ENCODE measurements at regions not wholly inside any gene's neighbourhood (a gene's known extent, or its start where the extent isn't known, plus 50 kb on each side); places are given as distances from the start of the nearest gene placed in this dataset.

DNA sequence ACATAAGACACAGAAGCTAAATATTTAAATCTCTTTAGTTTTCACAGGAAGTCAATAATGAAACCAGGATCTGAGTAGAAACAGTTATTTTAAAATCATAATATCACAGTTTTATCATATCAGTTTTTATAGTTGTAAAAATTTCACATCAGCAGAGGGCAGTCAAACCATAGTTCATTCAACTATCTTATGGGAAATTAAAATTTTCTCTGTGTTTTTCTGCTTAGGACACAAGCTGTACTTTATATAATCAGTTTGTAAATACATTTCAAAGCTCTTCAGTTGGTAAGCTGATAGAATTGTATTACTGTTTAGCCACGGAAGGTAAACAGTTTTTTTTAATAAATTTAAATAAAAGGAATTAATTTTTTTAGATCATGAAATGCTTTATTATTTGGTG lies 204.8 kb upstream of the NUDT6 start:
- intact Hi-C loops (cut with DNase I): no loop called here
- Histone ChIP-seq H3K4me1 (no peaks in the 10 kb centered on the region), H3K36me3 (no peaks in the 10 kb centered on the region), H3K27ac (no peak overlapping the region), H3K27me3 (no peaks in the 10 kb centered on the region), H3K9me3 (no peaks in the 10 kb centered on the region), H3K4me3 (no peak overlapping the region)
- TF ChIP-seq, protein P1, sequence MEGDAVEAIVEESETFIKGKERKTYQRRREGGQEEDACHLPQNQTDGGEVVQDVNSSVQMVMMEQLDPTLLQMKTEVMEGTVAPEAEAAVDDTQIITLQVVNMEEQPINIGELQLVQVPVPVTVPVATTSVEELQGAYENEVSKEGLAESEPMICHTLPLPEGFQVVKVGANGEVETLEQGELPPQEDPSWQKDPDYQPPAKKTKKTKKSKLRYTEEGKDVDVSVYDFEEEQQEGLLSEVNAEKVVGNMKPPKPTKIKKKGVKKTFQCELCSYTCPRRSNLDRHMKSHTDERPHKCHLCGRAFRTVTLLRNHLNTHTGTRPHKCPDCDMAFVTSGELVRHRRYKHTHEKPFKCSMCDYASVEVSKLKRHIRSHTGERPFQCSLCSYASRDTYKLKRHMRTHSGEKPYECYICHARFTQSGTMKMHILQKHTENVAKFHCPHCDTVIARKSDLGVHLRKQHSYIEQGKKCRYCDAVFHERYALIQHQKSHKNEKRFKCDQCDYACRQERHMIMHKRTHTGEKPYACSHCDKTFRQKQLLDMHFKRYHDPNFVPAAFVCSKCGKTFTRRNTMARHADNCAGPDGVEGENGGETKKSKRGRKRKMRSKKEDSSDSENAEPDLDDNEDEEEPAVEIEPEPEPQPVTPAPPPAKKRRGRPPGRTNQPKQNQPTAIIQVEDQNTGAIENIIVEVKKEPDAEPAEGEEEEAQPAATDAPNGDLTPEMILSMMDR (IDR thresholded peaks at IDR 0.05): no peak
- WGBS, 2 donors: 56 to 60% methylated on average over 1 of the region's 1 CpG
- ATAC-seq (no peak), FAIRE-seq (peak; percentile 75), DNase-seq (no peak)

DNA sequence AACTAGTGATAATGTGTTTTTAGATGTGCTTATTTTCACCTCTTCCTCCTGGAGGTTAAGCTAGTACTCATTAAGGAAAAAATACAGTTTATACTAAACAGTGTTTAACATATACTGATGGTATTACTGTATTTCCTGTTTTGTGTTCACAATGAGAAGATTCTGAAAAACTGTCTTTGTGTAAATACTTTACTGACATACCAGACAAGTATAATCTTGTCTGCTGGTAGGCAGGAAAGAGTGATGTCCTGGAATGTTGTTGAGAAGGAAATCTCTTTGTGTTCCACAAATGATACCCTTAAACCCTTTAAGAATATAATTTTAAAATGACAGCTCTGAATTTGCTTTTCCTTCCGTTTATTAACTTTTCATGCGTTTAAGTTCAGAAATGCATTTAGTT lies 205.5 kb upstream of the NUDT6 start:
- H3K4me3 ChIP-seq: no peak overlapping the region
- DNase-seq (no peak), ATAC-seq (no peak), FAIRE-seq (no peak)
- WGBS, 2 donors: 91 to 94% methylated on average over 2 of the region's 2 CpGs
- no peaks in the 10 kb centered on the region for H3K27me3 ChIP-seq
- TF ChIP-seq, protein P1 (IDR thresholded peaks at IDR 0.05): no peak
- H3K36me3 ChIP-seq: no peaks in the 10 kb centered on the region
- H3K9me3 ChIP-seq: no peaks in the 10 kb centered on the region
- H3K27ac ChIP-seq: no peak overlapping the region
- intact Hi-C loops (cut with DNase I): no loop called here
- H3K4me1 ChIP-seq: no peaks in the 10 kb centered on the region

DNA sequence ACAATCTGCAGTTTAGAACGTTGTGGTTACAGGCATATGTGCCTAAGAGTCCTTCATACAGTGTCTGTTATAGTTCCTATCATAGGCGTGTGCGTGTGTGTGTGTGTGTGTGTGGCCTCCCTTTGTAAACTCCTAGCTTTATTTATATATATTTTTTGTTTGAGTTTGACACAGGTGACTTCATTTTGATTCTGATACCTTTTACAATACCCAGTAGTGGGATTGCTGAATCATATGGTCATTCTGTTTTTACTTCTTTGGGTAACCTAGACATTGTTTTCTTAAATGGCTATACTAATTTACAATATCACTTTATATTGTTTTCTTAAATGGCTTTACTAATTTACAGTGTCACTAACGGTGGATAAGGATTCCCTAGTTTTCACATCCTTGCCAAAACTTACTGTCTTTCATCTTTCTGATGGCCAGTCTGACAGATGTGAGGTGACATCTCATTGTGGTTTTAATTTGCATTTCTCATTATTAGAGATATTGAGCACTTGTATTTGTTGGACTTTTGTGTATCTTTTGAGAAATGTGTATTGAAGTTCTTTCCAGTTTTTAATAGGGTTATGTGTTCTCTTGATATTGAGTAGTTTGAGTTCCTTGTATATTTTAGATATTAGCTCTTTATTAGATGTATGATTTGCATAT lies 211.1 kb upstream of the NUDT6 start:
- Histone ChIP-seq H3K27ac (no peak overlapping the region), H3K36me3 (no peaks in the 10 kb centered on the region), H3K4me1 (no peaks in the 10 kb centered on the region), H3K9me3 (no peaks in the 10 kb centered on the region), H3K27me3 (no peaks in the 10 kb centered on the region), H3K4me3 (no peak overlapping the region)
- FAIRE-seq: no peak
- WGBS, 2 donors: 67 to 71% methylated on average over 4 of the region's 4 CpGs
- DNase-seq: no peak
- intact Hi-C loops (cut with DNase I): no loop called here
- no peak for ATAC-seq
- TF ChIP-seq, protein P1 (IDR thresholded peaks at IDR 0.05): no peak

DNA sequence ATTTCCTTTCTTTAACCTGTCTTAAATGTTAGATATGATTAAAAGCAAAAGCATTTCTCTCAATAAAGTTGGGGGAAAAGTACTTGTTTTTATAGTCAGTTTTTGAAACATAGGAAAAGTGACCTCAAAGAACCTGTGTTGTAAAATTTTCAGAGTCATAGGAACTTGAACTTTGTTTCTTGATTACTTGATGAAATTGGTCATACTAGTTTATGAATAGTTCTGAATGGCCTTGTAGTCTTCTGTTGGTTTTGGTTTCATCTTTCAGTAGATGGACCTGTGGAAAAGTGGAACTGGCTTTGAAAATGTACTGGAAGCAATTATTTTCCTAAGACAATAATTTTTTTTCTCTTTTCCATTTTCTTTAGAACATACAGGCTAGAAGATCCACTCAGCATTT lies 222.2 kb upstream of the NUDT6 start:
- Histone ChIP-seq H3K4me3 (no peak overlapping the region), H3K27ac (no peak overlapping the region), H3K9me3 (no peaks in the 10 kb centered on the region), H3K4me1 (peaks cover 0 to 6% (median 0%) of the 10 kb centered on the region in 3 donors), H3K27me3 (no peaks in the 10 kb centered on the region), H3K36me3 (no peaks in the 10 kb centered on the region)
- TF ChIP-seq, protein P1 (IDR thresholded peaks at IDR 0.05): no peak
- ATAC-seq (no peak), FAIRE-seq (no peak), DNase-seq (no peak)
- intact Hi-C loops (cut with DNase I): no loop called here

DNA sequence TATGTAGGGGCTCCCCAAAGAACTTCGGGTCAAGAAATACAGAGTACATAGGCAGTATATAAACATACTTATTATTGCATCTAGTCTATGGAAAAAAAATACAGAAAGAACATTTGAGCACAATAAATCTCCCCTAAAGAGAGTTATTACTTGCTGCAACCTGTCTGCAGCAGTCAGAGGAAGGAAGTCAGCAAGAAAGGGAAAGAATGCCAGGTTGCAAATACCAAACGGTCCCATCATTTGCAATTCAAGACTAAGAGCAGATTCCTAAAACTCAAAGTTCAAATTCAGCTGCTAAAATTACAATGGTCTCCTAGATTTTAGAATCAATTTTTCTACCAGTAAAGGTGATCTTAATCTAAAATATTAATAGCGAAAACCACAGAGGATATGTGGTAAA lies 236.2 kb upstream of the NUDT6 start:
- FAIRE-seq: no peak
- DNase-seq: no peak
- intact Hi-C loops (cut with DNase I): no loop called here
- Histone ChIP-seq H3K27me3 (no peaks in the 10 kb centered on the region), H3K4me3 (no peak overlapping the region), H3K27ac (no peak overlapping the region), H3K4me1 (no peaks in the 10 kb centered on the region), H3K9me3 (no peaks in the 10 kb centered on the region), H3K36me3 (no peaks in the 10 kb centered on the region)
- TF ChIP-seq, protein P1 (IDR thresholded peaks at IDR 0.05): no peak
- ATAC-seq: no peak
- WGBS, 2 donors: 59 to 65% methylated on average over 3 of the region's 3 CpGs

Data from pancreas (tissue), 10 donors.